ENCODE measurements at regions not wholly inside any gene's neighbourhood (a gene's known extent, or its start where the extent isn't known, plus 50 kb on each side); places are given as distances from the start of the nearest gene placed in this dataset.

DNA sequence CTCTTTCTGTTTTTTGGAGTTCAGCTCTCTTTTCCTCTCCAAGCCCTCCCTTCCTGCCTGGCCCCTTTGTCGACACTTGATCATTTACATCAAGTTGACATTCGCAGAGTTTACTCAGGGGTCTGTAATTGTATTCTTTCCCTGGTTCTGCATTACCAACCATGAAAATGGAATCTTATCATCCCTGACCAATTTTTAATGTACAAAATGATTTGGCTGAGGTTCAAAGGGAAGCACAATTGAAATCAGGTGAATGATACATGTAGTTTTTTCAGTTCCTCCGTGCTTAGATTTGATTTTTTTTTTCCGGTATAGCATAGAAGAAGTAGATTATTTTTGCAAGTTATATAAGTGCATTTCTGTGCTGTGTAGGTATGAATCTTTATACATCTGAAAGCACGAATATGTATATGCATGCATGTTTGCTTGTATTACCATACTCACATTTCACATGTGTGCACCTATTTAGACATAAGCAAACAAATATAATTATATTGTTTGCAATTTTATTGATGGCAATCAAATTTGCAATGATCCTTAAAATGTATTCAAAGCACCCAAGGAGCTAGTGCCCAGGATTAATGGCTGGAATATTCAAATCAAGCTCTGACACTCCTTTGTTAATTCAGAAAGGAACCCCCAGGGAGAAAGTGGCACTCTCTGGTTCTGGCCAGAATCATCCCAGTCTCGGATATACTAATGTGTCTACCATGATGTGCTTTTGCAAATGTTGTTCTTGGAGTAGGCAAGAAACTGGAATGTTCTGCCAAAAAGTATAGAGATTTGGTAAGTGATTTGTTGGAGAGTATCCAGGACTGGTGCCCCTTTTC, 189.3 kb downstream of the VRK1 start:
- no peak for DNase-seq

DNA sequence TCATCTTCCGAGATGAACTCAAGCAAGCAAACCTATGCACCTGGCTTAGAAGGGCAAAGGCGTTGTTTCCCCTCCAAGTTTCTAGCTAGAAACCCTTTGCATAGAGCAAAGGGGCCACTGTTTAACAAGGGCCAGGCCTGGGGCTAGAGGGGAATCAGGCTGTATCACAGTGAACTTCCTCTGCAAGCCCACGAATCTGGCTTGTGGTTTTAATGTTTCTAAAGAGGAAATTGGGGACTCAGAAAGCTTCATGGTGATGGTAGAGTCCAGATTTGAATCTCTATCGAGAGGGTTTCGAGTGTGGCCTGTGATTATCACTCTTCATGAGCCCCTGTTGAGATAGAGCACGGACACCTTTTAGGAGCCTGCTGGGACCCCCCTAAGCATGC, 189.9 kb downstream of the VRK1 start:
- DNase-seq = no peak

DNA sequence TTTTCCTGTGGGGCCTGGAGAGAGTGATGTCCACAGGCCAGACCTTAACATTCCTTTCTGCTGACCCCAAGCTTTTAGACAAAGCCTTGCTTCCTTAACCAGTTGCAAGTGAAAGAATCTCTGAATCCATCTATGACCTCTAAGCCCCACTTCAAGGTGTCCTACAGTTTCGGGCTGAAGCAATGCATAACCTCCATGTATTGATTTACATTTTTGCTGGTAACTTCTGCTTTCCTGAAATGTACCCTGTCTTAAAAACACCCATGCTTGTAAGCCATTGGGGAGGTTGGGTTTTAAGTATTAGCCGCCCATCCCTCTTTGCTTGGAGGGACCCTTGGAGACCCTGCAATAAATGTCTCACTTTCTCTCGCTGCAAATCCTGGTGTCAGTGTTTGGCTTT, 190.6 kb downstream of the VRK1 start:
- no peak for DNase-seq

DNA sequence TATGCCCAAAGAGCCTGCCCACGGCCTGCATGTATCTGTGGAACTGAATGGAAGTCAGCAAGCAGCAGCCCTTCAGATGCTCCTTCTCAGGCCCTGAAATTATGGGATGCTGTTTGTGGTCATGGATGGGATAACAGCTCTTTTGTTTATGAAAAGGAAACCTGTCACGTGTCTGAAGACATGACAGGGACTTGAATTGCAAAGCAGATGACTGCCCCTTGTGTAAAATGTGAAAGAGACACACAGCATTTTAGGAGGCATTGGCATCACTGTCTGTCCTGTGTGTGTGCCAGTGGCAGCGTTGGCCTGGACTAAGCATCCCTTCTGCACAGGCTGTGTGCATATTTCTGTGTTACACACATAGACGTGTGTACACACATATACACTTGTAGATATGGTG, 192.1 kb downstream of the VRK1 start:
- no peak for DNase-seq

DNA sequence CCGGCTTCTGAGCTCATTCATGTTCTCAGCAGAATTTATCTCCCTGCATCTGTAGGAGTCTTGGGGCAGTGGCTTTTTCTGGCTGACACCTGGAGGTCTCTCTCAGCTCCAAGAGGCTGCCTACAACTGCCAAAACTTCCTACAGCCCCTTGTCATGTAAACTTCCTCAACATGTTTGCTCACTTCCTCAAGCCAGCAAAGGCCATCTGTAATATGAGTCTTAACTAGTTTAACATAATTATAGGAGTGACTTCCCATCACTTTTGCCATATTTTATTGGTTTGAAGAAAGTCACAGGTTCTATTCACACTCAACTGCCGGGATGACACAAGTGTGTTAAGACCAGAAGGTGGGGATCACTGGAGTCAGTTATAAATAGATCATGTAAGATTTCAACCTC, 194.0 kb downstream of the VRK1 start:
- DNase-seq = no peak

DNA sequence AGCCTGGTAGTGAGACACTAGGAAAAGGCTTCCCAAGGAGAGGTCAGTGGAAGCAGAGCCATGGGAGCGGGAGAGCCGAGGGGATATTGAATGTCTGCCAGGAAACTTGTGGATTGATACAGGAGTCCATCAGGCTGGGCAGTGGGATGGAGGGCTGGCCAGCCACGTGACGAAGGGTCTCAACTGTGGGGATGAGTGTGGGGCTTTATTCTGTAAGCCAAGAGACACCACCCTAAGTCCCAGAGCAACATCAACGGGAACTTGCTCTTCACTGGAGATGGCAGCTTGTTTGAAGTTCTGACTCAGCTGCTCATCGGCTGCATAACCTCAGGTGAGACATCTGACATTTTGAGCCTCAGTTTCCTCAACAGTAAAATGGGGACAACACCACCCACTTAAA, 197.8 kb downstream of the VRK1 start:
- no peak for DNase-seq

DNA sequence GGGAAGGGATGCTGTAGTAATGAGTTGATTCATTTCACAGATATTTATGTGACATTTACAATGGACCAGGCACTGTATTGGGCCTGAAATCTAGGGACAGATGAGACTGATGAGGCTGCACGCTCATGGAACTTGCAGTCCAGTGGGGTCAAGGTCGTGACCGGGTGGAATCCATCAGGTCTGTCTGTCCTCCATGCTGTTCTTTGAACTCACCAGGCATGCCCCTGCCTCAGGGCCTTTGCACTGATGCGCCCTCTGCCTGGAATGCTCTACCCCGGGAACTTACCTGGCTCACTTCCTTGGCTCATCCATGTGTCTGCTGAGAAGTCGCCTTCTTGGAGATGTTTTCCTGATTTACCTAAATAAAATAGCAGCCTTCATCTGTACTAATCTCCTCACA, 200.1 kb downstream of the VRK1 start:
- DNase-seq = no peak

DNA sequence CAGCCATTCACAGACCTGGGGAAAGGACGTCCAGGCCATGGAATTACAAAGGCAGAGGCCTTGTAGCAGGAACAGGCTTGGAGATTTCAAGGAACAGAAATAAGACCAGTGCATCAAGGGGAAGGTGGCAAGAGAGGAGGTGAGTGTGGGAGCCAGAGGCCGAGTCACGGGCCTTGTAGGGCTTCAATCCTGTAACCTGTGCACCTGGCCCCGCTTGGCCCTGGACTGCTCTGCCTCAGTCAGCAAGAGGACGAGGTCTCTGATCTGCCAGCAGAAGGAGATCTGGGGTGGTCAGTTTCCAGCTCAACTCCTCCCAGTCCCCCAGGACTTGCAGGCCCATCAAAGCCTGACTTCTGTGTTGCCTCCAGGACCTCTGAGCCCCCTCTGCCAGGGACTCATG, 200.8 kb downstream of the VRK1 start:
- no peak for DNase-seq

DNA sequence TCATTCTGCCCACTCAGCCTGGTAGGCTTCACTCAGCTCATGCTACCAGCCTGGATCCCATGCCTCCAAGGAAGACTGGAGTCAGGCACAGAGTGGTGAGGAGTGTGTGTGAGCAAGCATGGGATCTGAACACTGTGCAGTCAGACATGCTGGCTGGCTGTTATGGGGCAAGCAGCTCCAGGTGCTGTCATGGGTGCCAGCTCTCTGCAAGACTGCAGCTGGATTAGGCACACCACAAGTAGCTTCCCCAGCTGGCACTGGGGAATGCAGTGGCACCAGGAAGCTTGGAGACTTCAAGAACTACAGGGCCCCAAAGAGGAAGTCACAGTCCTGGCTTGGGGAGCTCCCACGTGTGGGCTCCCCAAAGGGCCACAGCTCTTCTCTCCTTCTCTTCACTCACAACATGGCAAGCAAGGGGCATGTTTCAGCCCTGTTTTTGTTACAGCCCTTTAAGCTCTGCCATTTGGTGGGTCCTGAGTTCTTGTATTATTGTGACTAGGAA, 202.5 kb downstream of the VRK1 start:
- no peak for DNase-seq

DNA sequence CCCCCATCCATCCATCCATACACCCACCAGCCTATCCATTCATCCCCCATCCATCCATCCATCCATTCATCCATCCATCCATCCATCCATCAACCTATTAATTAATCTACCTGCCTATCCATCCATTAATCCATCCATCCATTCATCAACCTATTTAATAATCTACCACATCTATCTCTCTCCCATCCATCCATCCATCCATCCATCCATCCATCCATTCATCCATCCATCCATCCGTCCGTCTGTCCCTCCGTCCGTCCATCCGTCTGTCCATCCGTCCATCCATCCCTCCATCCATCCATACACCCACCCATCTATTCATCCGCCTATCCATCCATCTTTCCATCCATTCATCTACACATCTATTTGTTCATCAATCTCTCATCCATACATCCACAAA, 205.3 kb downstream of the VRK1 start:
- no peak for DNase-seq

DNA sequence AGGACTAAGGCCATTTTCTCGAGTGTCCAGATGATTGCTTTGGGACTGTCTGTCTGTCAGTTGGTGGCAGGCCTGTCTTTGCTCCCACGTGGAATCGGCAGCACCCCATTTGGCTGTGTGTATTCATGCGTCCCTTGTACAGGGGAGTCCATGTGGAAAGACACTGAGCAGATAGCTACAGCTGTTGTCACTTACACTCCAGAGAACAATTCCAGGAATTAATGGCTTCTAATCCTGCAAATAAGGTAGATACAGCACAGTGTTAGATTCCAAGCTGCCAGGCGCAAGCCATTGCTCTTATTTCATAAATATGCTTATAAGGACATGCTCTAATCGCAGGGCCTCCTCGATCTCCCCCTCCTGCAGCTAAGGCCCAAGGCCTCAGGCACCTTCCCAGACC, 208.8 kb downstream of the VRK1 start:
- DNase-seq = no peak

DNA sequence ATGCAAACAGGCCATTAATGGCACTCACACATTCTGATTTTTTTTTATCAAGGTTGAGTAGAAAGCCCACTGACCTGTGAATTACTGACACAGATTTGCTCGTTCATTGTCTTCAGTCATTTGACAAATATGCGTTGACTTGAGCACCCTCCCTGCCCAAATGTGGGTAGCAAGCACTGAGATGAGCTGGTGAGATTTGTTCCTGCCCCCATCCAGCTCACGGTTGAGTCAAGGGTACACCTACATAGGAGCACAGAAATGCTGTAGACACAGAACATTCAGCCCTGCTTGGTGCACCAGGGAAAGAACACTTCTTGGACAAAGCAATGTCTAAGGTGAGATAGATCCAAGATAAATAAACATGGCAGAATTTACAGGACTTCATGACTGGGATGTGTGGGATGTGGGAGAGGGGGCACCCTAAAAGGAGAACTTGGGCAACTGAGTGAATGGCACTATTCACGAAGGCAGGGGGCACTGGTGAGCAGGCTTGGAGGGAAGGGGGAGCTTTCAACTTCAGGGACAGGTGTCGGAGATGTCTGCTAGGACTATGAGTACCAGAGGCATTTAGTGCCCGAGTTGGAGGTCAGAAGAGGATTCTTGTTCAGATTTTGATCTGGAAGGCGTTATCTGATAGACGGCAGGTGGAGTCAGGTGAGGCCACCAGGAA, 213.4 kb downstream of the VRK1 start:
- no peak for DNase-seq

DNA sequence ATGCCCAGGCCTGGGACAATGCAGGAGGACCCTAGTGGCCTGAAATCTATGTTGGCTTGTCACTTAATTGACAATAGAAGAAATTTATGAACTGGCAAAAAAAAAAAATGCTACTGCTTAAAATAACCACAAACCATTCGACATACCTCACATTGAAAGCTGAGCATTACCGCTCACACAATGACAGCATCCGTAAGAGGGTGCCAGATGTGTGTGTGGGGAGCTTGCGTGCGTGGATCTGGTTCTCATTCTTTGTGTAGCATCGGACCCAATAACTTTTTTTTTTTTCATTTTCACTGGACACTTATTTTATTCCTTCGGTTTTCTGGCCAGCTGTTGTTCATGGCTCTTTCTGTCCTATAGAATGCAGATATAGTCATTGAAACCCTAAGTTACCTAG, 216.7 kb downstream of the VRK1 start:
- DNase-seq = no peak

DNA sequence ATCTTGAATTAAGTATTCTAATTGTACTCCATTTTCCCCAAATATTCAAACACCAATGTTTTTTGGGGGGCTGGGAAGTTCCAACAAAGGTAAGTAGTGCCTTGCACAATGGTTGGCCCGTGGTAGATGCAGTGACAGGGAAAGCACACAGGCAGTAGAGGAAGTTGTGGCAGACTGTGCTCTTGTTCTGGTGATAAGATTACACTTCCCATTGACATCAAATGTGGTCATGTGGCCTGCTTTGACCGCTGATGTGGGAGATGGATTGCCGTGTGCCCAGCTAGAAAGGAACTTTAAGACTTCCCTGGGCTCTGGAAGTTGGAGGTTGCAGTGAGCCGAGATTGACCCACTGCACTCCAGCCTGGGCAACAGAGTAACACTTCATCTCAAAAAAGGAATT, 223.8 kb downstream of the VRK1 start:
- DNase-seq = no peak

DNA sequence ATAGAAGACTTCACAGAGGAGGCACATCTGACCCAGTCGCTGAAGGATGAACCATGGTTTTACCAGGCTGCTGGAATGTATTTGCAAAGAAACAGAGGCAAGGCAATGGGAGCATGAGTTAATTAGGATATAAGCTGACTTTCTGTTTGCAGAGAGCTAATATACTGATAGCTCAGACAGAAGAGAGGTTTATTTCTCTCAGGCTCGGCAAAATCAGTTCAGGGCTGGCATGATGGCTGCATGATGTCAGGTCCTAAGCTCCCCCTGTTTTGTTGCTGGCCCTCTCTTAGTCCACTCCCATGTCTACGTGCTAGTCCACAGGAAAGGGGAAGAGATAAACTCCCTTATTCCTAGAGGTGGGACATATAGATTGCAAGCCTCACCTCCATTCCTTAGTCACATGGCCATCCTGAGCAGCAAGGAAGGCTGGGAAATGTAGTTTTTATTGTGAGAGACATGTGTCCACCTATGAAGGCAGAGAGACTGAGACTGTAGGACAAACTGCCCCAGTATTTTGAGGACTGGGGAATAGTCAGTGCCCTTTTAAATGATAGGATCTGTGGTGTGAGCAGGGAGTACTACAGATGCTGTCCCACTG, 224.5 kb downstream of the VRK1 start:
- DNase-seq = no peak

DNA sequence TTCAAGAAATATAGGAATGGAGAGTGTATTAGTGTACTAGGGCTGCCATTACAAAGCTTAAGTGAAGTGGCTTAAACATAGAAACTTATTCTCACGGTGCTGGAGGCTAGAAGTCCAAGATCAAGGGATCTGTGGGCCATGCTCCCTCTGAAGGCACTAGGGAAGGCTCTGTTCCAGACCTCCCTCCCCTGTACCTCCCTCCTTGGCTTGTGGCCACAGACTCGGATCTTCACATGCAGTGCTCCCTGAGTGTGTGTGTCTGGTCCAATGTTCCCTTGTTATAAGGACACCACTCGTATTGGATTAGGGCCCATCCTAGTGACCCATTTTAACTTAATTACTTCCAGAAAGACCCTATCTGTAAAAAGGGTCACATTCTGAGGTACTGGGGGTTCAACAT, 225.6 kb downstream of the VRK1 start:
- no peak for DNase-seq

DNA sequence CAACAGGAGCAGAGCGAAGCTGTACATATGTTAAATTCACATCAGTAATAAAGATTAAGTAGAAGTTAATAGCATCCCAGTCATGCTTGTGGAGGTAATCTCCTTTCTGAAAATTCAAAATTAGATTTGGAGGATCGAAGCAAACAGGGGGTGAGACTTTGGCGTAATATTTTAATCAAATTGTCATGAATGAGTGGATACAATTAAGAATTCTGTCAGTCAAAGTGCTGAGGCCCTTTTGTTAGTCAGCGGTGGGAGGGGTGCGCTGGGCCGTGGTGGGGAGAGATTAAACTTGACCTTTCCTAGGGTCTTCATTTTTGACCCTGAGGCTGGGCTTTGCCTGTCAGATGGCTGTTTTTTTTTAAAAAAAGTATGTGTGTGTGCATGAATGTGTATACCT, 226.7 kb downstream of the VRK1 start:
- no peak for DNase-seq

DNA sequence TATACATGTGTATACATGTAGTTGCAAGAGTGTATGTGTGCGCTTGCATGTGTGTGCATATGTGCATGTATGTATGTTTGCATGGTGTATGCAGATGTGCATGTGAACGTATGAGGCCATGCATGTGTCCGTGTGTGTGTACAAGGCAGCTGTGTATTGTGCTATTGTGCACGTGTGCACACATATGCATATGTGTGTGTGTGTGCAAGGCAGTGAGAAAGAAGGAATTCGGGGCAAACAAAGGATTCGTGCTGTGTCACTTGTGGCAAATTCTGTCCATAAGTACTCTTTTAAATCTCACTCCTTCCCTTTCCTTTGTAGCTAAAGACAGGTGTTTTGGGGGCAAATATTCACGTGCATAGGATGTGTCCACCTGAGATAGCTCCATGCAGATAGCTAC, 227.1 kb downstream of the VRK1 start:
- DNase-seq = no peak

DNA sequence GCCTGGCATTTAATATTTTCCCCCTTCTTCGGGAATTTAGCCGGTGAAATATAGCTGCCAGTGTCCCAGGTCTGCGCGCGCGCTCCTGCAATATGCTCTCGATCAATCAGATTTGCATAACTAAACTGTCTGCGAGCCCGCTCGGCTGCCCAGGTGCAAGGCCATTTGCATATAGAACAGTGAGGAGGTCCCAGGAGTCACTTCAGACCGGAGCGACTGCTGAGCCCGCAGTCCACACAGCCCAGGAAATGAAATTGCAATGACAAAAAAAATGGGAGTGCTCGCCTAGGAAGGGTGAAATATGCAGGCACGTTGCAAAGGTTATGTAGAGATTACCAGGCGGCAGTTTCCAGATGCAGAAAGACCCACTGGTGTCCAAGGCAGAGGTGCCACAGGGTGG, 228.5 kb downstream of the VRK1 start:
- DNase-seq = no peak

DNA sequence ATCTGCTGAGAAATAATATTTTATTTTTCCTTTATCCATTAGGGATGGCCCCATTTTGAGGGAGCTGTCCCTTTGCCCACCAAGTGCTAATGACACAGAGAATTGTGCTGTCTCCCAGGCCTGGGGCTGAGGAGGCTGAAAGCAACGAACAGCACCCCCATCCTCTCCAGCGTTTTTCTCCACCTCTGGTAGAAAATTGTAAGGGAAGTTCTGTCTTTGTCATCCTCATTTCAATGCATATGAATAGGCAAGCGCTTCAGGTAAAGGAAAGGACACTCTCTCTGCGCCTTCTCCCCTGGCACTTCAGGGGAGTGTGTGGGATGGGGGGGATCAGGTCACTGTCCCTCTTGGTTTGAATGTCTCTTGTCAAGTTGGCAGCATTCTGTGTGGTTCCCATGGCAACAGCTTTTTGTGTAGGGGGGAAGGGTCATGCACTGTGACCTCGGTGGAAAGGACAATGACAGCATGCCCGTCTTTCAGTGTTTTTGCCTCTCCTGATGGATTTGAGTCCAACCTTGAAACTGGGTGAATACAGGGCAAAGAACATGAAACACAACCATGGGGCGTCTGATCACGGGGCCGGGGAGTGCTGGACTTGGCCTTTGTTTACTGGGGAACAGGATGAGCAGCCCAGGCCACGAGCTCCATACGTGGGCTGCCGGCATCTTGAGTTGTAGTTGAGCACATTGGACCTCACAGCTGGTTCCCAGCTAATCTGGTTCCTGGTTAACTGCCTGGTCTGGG, 230.2 kb downstream of the VRK1 start:
- no peak for DNase-seq

DNA sequence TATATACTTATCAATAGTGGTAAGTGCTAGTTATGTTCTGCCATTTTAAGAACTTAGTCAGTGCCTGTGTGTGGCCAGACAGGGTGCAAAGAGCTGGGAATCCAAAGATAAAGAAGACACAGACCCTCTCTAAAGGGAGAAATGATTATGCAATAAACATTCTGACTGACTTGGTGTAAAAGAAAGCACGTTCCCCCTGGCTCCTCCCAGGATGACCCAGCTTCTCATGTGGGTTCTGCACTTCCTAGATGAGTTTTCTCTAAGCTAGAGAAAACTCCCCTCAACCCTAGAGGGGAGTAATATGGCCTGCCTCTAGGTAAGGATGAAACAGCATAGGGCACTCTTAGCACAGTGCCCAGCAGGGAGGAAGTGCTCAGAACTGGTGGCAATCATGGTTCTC, 231.2 kb downstream of the VRK1 start:
- no peak for DNase-seq

DNA sequence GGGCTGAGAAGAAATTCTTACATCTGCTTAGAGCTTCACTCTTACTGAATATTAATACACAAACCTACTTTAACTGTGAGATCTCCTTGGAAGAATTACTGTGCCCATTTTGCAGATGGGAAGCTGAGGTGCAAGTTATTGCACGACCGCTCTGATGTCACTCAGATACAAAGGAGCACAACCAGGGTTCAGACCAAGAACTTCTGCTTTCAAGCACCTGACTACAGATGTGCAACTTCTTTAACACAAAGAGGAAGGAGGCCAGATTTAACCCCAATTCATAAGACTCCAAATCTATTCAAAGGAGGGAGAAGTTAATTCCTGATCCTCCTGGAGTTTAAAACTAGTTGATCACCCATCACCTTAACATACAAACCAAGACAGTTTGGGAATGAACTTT, 232.6 kb downstream of the VRK1 start:
- DNase-seq = no peak

DNA sequence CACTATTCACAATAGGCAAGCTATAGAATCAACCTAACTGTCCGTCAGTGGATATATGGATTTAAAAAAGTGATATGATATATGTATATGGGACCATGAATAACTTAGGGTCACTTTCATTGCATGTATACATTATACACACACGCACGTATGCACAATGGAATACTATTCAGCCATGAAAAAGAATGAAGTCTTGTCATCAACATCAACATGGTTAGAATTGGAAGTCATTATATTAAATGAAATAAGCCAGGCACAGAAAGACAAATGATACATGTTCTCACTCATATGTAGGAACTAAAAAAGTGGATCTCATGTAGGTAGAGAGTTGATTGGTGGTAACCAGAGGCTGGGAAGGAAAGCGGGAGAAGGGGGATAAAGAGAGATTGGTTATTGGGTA, 234.3 kb downstream of the VRK1 start:
- no peak for DNase-seq
